ENCODE measurements at regions not wholly inside any gene's neighbourhood (a gene's known extent, or its start where the extent isn't known, plus 50 kb on each side); places are given as distances from the start of the nearest gene placed in this dataset.

DNA sequence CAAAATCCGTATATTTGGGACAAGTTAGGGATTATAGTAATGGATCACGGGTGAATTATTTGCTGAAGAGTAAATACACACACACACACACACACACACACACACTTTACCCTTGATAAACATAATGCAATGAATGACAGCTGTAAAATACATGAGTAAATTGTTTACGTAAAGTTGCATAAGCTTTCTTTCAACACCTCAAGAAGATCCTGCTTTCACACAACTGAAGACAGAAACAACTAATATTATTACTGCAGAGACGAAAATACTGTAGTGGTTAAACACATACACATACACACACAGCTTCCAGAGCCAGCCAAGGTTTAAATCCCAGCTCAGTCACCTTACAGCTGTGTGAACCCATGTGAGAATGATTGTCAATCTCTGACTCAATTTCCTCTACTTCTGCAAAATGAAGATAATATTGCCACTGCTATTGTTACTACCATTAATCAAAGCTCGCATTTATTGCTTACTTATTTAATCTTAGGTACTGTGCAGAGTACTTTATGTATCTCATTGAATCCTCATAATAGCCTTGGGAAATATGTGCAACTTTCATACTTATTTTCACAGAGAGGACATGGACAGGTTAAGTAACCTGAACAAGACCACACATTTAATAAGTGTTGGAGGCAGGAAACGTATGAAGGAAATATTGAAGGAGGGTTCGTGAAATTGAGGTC lies 50.6 kb upstream of the DOK6 start:
- no peak for DNase-seq
